PC-3 (cell line): ENCODE measurements at regions not wholly inside any gene's neighbourhood (a gene's known extent, or its start where the extent isn't known, plus 50 kb on each side); places are given as distances from the start of the nearest gene placed in this dataset.
"Not testable (repeated sequence)": the region's sequence is repeated elsewhere in the genome, so short reads cannot be mapped to it uniquely, and the experiment has no call there.

Experiments
- CTCF ChIP-seq: fragments of 300-600 bp; sonication (generic); conservative IDR thresholded peaks from 2 replicates; pipeline ENCODE4 v1.5.1; 2017; ENCODE audit warnings: antibody characterized with exemption, low read depth, mild to moderate bottlenecking, low read length
- EZH2 ChIP-seq: fragments of 300-600 bp; sonication (generic); IDR thresholded peaks from one replicate; pipeline ENCODE4 v1.6.1; 2017; ENCODE audit warnings: antibody characterized with exemption, mild to moderate bottlenecking, low read length; ENCODE audit not compliant: unreplicated experiment

- TF ChIP-seq CTCF, EZH2: not testable (repeated sequence)
Measured at GRCh38 chr17:62264974-62265373, 115.4 kb upstream of the EFCAB3 start.
